WTC11 (cell line): ENCODE measurements at regions not wholly inside any gene's neighbourhood (a gene's known extent, or its start where the extent isn't known, plus 50 kb on each side); places are given as distances from the start of the nearest gene placed in this dataset.

ENCODE experiments used
- ATAC-seq: fragments of 200-7000 bp; cut with Tn5 transposase; 2 replicates; pipeline ENCODE4 v1.10.0; 2021; ENCODE audit warnings: mild to moderate bottlenecking, moderate library complexity
- CTCF ChIA-PET: fragments of 300-600 bp; sonication (Branson Sonifier 250); formaldehyde crosslinking; loops from one replicate; lab custom pipeline; 2021; ENCODE audit warnings: antibody characterized with exemption; lab: Charles Lee
- POLR2A ChIA-PET: fragments of 350-600 bp; sonication (Branson Sonifier 250); formaldehyde crosslinking; loops from one replicate; lab custom pipeline; 2021; ENCODE audit warnings: antibody characterized with exemption; lab: Charles Lee
- DNase-seq: peaks from one replicate; pipeline ENCODE4 v3.0.0; 2021; ENCODE audit warnings: low spot score
- H3K27ac Mint-ChIP-seq: 2 replicates; pipeline ENCODE4 v1.8.0; 2021; ENCODE audit warnings: mixed read lengths
- H3K27me3 Mint-ChIP-seq: 2 replicates; pipeline ENCODE4 v1.8.0; 2021; ENCODE audit warnings: low read depth, mild to moderate bottlenecking, moderate library complexity, mixed read lengths
- H3K36me3 Mint-ChIP-seq: 2 replicates; pipeline ENCODE4 v1.8.0; 2021; ENCODE audit warnings: mixed read lengths
- H3K4me1 Mint-ChIP-seq: 2 replicates; pipeline ENCODE4 v1.8.0; 2022; ENCODE audit warnings: mixed read lengths
- H3K4me3 Mint-ChIP-seq: 2 replicates; pipeline ENCODE4 v1.8.0; 2021; ENCODE audit warnings: mild to moderate bottlenecking, moderate library complexity, mixed read lengths
- H3K9me3 Mint-ChIP-seq: 2 replicates; pipeline ENCODE4 v1.8.0; 2021; ENCODE audit warnings: mixed read lengths
- EMX1 ChIP-seq: fragments of 250-450 bp; sonication (Bioruptor Pico); IDR thresholded peaks from 2 replicates; pipeline ENCODE4 v1.8.0; 2021; ENCODE audit warnings: mild to moderate bottlenecking
- ESRRA ChIP-seq: sonication (generic); formaldehyde crosslinking; IDR thresholded peaks from 2 replicates; pipeline ENCODE4 v1.8.1; 2022; ENCODE audit warnings: mild to moderate bottlenecking, missing genetic modification reagents, borderline replicate concordance
- FOXP1 ChIP-seq: sonication (generic); formaldehyde crosslinking; IDR thresholded peaks from 2 replicates; pipeline ENCODE4 v1.8.0; 2022; ENCODE audit warnings: missing genetic modification reagents, mild to moderate bottlenecking, moderate library complexity, borderline replicate concordance
- GRHL2 ChIP-seq: fragments of 250-450 bp; sonication (Bioruptor Pico); IDR thresholded peaks from 2 replicates; pipeline ENCODE4 v1.8.0; 2022; ENCODE audit warnings: mild to moderate bottlenecking, moderate library complexity; ENCODE audit not compliant: insufficient replicate concordance, severe bottlenecking
- NFYB ChIP-seq: sonication (generic); formaldehyde crosslinking; conservative IDR thresholded peaks from 2 replicates; pipeline ENCODE4 v1.8.0; 2022; ENCODE audit warnings: low read depth, missing genetic modification reagents
- NR2C2 ChIP-seq: sonication (generic); formaldehyde crosslinking; IDR thresholded peaks from 2 replicates; pipeline ENCODE4 v1.8.0; 2022; ENCODE audit warnings: mild to moderate bottlenecking, missing genetic modification reagents
- OVOL2 ChIP-seq: fragments of 250-450 bp; sonication (Bioruptor Pico); IDR thresholded peaks from 2 replicates; pipeline ENCODE4 v1.9.0; 2021; ENCODE audit warnings: mild to moderate bottlenecking, borderline replicate concordance
- RELA ChIP-seq: sonication (generic); formaldehyde crosslinking; IDR thresholded peaks from 2 replicates; pipeline ENCODE4 v1.8.1; 2022; ENCODE audit warnings: missing genetic modification reagents, mild to moderate bottlenecking, borderline replicate concordance
- SMAD3 ChIP-seq: sonication (generic); formaldehyde crosslinking; IDR thresholded peaks from 2 replicates; pipeline ENCODE4 v1.8.0; 2022; ENCODE audit warnings: missing genetic modification reagents, mild to moderate bottlenecking, borderline replicate concordance
- SP1 ChIP-seq: sonication (generic); formaldehyde crosslinking; conservative IDR thresholded peaks from 2 replicates; pipeline ENCODE4 v1.8.1; 2022; ENCODE audit warnings: missing genetic modification reagents
- TCF7 ChIP-seq: sonication (generic); formaldehyde crosslinking; IDR thresholded peaks from 2 replicates; pipeline ENCODE4 v1.8.0; 2022; ENCODE audit warnings: mild to moderate bottlenecking, low read depth, missing genetic modification reagents, moderate library complexity
- TEAD4 ChIP-seq: sonication (generic); formaldehyde crosslinking; IDR thresholded peaks from 2 replicates; pipeline ENCODE4 v1.8.0; 2022; ENCODE audit warnings: mild to moderate bottlenecking, missing genetic modification reagents
- ZBTB21 ChIP-seq: sonication (generic); formaldehyde crosslinking; IDR thresholded peaks from 2 replicates; pipeline ENCODE4 v1.8.1; 2023; ENCODE audit warnings: mild to moderate bottlenecking, missing genetic modification reagents, borderline replicate concordance
- ZNF138 ChIP-seq: sonication (generic); formaldehyde crosslinking; conservative IDR thresholded peaks from 2 replicates; pipeline ENCODE4 v1.8.1; 2022; ENCODE audit warnings: mild to moderate bottlenecking, moderate library complexity, missing genetic modification reagents
- ZNF219 ChIP-seq: sonication (generic); formaldehyde crosslinking; IDR thresholded peaks from 2 replicates; pipeline ENCODE4 v1.8.0; 2023; ENCODE audit warnings: missing genetic modification reagents, mild to moderate bottlenecking, borderline replicate concordance
- TF ChIP-seq, protein P1 (sequence below): sonication (generic); formaldehyde crosslinking; IDR thresholded peaks from 2 replicates; pipeline ENCODE4 v1.8.1; 2022; ENCODE audit warnings: low read depth, mild to moderate bottlenecking, moderate library complexity, missing genetic modification reagents, borderline replicate concordance
- TF ChIP-seq, protein P2 (sequence below): fragments of 250-450 bp; sonication (Bioruptor Pico); IDR thresholded peaks from 2 replicates; pipeline ENCODE4 v1.8.0; 2021; ENCODE audit warnings: mild to moderate bottlenecking
- TF ChIP-seq, protein P3 (sequence below): sonication (generic); formaldehyde crosslinking; IDR thresholded peaks from 2 replicates; pipeline ENCODE4 v1.8.0; 2022; ENCODE audit warnings: mild to moderate bottlenecking, missing genetic modification reagents
- TF ChIP-seq, protein P4 (sequence below): fragments of 250-450 bp; sonication (Bioruptor Pico); IDR thresholded peaks from 2 replicates; pipeline ENCODE4 v1.9.0; 2021; ENCODE audit warnings: mild to moderate bottlenecking, borderline replicate concordance
- TF ChIP-seq, protein P5 (sequence below): sonication (generic); formaldehyde crosslinking; IDR thresholded peaks from 2 replicates; pipeline ENCODE4 v1.8.0; 2023; ENCODE audit warnings: missing genetic modification reagents
- TF ChIP-seq, protein P6 (sequence below): sonication (generic); formaldehyde crosslinking; IDR thresholded peaks from 2 replicates; pipeline ENCODE4 v1.8.1; 2022; ENCODE audit warnings: low read depth, missing genetic modification reagents, borderline replicate concordance

DNA sequence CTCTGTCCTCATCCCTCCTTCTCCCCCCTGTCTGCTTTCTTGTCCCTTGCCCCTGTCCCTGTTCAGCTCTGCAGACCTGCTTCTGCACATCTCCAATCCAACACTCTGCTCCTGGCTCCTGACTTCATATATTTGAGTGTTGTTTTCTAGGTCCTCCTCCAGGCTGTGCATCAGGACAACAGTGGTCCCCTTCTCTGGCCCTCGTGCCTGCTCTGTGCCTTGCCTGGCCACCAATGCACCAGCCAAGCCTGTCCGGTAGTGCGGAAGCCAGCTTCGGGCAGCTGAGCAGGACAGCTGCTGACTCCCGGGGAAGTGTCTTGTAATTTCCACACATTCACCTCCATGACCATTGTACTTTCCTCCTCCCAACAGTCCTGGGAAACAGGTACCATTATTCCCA, 203.4 kb upstream of the RAB4A start:
- Mint-ChIP-seq H3K27ac (no peak overlapping the region), H3K4me1 (peaks cover 9% of the 10 kb centered on the region), H3K9me3 (no peaks in the 10 kb centered on the region), H3K36me3 (no peaks in the 10 kb centered on the region), H3K4me3 (no peak overlapping the region), H3K27me3 (no peaks in the 10 kb centered on the region)
- CTCF ChIA-PET: no interaction called here
- DNase-seq (no peak), ATAC-seq (no peak)
- POLR2A ChIA-PET: no interaction called here
- TF ChIP-seq, protein P1, sequence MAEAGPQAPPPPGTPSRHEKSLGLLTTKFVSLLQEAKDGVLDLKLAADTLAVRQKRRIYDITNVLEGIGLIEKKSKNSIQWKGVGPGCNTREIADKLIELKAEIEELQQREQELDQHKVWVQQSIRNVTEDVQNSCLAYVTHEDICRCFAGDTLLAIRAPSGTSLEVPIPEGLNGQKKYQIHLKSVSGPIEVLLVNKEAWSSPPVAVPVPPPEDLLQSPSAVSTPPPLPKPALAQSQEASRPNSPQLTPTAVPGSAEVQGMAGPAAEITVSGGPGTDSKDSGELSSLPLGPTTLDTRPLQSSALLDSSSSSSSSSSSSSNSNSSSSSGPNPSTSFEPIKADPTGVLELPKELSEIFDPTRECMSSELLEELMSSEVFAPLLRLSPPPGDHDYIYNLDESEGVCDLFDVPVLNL (CRISPR knock-in tag): no peak

DNA sequence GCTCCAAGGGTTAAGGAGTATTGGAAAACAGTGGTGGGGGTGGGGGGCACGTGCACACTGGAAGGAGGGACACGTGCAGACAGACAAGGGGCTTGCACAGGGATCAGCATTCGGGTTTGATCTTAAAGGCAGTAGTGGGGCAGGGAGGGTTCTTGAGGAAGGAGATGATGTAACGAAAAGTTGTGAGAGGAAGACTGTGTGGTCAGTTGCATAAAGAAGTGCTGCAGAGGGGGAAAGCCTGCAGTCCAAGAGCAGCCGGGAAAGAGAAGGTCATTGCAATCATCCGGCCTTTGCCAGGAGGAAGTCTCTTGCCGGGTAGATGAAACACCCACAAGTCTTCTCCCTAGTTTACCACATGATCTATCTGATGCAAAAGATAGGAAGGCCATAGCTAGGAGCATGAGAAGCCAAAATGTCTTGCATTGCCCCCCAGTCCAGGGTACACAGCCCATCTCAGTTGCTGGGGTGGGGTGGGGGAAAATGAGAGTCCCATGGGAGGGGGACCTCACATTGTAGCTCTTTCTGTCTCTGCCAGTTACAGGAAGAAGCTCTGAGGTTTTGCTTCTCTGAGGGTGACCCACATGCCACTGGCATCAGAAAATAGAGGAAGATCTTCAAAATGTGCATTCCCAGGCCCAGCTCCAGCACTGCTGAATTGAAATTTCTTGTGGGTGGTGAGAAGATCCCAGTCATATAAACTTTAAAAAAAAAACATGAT, 202.5 kb upstream of the RAB4A start:
- no peak for ATAC-seq
- ChIA-PET POLR2A (no interaction called here), CTCF (no interaction called here)
- Mint-ChIP-seq H3K9me3 (no peaks in the 10 kb centered on the region), H3K36me3 (no peaks in the 10 kb centered on the region), H3K27ac (no peak overlapping the region), H3K4me1 (peaks cover 9% of the 10 kb centered on the region), H3K27me3 (no peaks in the 10 kb centered on the region), H3K4me3 (no peak overlapping the region)
- no peak for DNase-seq
- TF ChIP-seq EMX1 (CRISPR knock-in tag) (no peak), TCF7 (CRISPR knock-in tag) (no peak), SP1 (CRISPR knock-in tag) (no peak), ESRRA (CRISPR knock-in tag) (no peak), NR2C2 (no peak), ZBTB21 (CRISPR knock-in tag) (no peak), ZNF138 (CRISPR knock-in tag) (no peak), ZNF219 (CRISPR knock-in tag) (no peak), NFYB (CRISPR knock-in tag) (no peak)
- TF ChIP-seq, protein P2, sequence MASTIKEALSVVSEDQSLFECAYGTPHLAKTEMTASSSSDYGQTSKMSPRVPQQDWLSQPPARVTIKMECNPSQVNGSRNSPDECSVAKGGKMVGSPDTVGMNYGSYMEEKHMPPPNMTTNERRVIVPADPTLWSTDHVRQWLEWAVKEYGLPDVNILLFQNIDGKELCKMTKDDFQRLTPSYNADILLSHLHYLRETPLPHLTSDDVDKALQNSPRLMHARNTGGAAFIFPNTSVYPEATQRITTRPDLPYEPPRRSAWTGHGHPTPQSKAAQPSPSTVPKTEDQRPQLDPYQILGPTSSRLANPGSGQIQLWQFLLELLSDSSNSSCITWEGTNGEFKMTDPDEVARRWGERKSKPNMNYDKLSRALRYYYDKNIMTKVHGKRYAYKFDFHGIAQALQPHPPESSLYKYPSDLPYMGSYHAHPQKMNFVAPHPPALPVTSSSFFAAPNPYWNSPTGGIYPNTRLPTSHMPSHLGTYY (CRISPR knock-in tag): no peak
- TF ChIP-seq, protein P3, sequence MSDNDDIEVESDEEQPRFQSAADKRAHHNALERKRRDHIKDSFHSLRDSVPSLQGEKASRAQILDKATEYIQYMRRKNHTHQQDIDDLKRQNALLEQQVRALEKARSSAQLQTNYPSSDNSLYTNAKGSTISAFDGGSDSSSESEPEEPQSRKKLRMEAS (CRISPR knock-in tag): no peak
- TF ChIP-seq, protein P4, sequence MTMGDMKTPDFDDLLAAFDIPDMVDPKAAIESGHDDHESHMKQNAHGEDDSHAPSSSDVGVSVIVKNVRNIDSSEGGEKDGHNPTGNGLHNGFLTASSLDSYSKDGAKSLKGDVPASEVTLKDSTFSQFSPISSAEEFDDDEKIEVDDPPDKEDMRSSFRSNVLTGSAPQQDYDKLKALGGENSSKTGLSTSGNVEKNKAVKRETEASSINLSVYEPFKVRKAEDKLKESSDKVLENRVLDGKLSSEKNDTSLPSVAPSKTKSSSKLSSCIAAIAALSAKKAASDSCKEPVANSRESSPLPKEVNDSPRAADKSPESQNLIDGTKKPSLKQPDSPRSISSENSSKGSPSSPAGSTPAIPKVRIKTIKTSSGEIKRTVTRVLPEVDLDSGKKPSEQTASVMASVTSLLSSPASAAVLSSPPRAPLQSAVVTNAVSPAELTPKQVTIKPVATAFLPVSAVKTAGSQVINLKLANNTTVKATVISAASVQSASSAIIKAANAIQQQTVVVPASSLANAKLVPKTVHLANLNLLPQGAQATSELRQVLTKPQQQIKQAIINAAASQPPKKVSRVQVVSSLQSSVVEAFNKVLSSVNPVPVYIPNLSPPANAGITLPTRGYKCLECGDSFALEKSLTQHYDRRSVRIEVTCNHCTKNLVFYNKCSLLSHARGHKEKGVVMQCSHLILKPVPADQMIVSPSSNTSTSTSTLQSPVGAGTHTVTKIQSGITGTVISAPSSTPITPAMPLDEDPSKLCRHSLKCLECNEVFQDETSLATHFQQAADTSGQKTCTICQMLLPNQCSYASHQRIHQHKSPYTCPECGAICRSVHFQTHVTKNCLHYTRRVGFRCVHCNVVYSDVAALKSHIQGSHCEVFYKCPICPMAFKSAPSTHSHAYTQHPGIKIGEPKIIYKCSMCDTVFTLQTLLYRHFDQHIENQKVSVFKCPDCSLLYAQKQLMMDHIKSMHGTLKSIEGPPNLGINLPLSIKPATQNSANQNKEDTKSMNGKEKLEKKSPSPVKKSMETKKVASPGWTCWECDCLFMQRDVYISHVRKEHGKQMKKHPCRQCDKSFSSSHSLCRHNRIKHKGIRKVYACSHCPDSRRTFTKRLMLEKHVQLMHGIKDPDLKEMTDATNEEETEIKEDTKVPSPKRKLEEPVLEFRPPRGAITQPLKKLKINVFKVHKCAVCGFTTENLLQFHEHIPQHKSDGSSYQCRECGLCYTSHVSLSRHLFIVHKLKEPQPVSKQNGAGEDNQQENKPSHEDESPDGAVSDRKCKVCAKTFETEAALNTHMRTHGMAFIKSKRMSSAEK (CRISPR knock-in tag): no peak
- TF ChIP-seq, protein P5, sequence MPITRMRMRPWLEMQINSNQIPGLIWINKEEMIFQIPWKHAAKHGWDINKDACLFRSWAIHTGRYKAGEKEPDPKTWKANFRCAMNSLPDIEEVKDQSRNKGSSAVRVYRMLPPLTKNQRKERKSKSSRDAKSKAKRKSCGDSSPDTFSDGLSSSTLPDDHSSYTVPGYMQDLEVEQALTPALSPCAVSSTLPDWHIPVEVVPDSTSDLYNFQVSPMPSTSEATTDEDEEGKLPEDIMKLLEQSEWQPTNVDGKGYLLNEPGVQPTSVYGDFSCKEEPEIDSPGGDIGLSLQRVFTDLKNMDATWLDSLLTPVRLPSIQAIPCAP (CRISPR knock-in tag): no peak

DNA sequence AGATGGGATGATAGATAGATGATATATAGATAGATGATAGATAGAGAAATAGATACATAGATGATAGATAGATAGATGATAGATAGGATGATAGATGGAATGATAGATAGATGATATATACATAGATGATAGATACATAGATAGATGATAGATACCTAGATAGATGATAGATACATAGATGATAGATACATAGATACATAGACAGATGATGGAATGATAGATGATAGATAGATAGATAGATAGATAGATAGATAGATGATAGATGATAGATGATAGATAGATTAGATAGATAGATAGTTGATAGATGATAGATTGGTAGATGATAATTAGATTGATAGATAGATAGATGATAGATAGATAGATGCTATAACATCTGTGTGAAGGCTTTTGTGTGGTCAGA, 201.7 kb upstream of the RAB4A start:
- Mint-ChIP-seq H3K9me3 (no peaks in the 10 kb centered on the region), H3K4me3 (no peak overlapping the region), H3K27ac (no peak overlapping the region), H3K27me3 (no peaks in the 10 kb centered on the region), H3K4me1 (peaks cover 8% of the 10 kb centered on the region), H3K36me3 (no peaks in the 10 kb centered on the region)
- POLR2A ChIA-PET: no interaction called here
- DNase-seq: no peak
- CTCF ChIA-PET: no interaction called here
- ATAC-seq: no peak
- TF ChIP-seq OVOL2 (no peak), FOXP1 (CRISPR knock-in tag) (no peak), RELA (CRISPR knock-in tag) (no peak), SP1 (CRISPR knock-in tag) (no peak), SMAD3 (CRISPR knock-in tag) (no peak), TEAD4 (CRISPR knock-in tag) (no peak), GRHL2 (CRISPR knock-in tag) (no peak), ESRRA (CRISPR knock-in tag) (no peak)
- TF ChIP-seq, protein P6, sequence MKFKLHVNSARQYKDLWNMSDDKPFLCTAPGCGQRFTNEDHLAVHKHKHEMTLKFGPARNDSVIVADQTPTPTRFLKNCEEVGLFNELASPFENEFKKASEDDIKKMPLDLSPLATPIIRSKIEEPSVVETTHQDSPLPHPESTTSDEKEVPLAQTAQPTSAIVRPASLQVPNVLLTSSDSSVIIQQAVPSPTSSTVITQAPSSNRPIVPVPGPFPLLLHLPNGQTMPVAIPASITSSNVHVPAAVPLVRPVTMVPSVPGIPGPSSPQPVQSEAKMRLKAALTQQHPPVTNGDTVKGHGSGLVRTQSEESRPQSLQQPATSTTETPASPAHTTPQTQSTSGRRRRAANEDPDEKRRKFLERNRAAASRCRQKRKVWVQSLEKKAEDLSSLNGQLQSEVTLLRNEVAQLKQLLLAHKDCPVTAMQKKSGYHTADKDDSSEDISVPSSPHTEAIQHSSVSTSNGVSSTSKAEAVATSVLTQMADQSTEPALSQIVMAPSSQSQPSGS: no peak
- TF ChIP-seq, protein P1 (CRISPR knock-in tag): no peak
